ENCODE measurements at regions not wholly inside any gene's neighbourhood (a gene's known extent, or its start where the extent isn't known, plus 50 kb on each side); places are given as distances from the start of the nearest gene placed in this dataset.

GRCh38 chr5:135248801-135249231 is 150.2 kb downstream of the MACROH2A1 start:
- DNase-seq (ENCODE audit: low read depth in 2 of 2), result no peak

DNA sequence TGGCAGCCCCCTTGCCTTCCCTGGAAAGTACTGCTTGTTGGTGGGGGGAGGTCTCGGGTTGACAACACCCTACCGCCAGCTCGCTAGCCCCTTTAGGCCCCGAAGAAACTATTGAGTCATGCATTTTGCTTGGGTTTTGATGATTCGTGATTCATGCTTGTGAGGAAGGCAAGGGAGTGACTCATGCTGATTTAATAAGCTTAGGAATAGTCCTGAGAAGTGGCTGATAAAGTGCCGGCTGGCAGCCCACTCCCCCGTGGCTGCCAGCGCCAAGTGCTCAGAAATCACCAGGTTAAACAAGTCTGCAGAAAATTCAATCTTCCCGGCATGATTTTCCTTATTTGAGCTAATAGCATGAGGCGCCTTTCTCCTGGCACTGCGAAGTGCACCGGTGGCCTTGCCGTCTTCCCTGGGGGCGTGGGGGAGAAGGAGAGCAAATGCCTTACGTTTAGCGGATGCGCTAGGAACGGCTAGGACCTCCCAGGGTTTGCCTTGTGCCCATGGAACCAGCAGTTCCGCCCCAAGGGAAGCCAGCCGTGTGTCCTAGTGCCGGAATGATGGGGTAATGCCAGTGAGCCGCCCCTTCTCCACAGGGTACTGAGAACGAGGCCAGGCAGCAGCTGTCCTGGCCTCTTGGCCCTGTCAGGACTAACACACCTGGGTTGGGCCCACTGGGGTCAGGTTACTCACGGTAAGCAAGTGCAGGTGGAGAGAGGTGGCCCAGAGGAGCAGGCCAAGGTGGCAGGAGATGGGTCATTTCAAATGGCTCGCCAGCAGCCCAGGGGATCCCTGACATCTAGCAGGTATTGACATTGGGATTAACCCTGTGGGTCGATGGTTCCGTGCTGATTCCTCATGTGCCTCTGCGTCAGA is 151.9 kb downstream of the MACROH2A1 start:
- DNase-seq (ENCODE audit: low read depth in 2 of 2), result peak; percentile 74 to 76

DNA sequence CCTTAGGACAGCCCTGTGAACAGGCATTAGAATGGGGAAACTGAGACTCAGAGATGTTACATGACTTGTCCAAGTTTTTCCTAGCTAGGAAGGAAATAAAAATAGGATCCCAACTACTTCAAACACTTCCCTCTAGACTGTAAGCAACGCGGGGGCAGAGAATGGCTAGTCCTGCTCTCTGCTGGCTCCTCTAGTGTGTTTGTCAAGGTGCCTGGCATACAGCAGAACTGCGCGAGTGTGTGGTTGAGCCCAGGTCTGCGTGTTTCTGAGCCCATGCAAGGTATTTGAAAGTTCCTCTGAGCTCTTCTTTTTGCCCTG is 152.5 kb downstream of the MACROH2A1 start:
- no peak for DNase-seq (ENCODE audit: low read depth in 2 of 2)

- DNase-seq (ENCODE audit: low read depth in 2 of 2), result no peak
Measured at GRCh38 chr5:135245521-135246499, 153.2 kb downstream of the MACROH2A1 start.

- no peak for DNase-seq (ENCODE audit: low read depth in 2 of 2)
Measured at GRCh38 chr5:135244620-135245021, 154.4 kb downstream of the MACROH2A1 start.

DNA sequence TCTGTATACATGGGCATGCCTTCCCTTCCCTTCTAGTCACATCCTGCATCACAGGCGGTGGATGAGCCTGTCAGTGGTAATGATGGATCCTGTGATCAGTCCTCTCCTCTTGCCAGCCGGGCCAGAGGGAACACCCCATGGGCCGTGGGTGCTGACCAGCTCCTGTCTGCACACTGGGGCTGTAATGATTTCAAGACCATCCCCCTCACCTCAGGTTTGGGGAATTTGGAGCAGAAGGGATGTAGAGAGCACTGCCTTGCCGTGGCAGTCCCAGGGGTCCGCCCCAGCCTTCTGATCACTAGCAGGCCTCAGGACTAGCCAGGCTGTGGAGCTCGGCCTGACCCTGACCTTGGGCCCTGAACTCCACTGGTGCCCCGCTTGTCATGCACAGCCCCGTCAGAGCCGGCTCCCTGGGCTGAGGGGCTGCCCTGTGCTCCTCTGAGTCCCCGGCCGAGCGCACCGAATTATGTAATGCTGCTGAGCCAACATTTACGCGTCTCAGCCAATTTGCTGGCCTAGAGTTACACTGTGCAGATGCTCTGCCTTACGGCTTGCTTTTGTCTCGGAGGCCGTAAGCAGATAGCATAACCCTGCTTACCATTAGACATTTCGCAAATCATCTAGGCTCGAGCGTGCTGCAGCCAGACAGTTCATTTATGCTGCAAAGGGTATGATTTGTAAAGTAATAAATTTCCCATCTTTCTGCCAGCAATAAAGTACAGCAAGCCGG is 155.3 kb downstream of the MACROH2A1 start:
- DNase-seq (ENCODE audit: low read depth in 2 of 2), result no peak

DNA sequence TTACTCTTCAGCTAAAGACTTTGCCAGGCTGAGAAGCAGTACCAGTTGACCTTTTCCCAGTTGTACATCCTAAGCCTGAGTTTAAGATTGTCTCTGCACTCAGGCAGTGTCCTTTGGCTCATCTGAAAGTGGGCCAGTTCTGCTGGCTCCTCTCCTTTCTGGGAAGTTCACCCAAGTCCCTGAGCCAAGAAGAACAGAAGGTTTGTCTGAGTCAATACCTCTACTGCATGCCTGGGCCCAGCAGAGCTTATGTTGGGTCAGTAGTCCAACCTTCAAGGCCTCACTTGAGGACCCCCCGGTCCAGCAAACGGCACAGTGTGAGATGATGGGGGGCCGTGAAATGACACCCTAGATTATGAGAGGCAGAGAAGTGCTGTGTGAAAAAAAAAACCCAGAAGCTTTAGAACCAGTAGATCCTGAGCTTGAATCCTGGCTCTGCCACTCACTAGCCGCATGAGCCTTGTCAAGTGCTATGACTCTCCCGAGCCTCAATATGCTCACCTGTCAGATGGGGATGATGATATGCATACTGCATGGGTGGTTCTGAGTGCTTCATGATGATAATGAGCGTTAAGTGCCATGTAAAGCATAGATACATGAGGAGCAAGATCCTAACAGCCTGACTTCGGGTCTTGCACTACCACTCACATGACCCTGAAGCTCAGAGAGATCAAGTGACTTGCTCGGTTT is 156.0 kb downstream of the MACROH2A1 start:
- no peak for DNase-seq (ENCODE audit: low read depth in 2 of 2)

DNA sequence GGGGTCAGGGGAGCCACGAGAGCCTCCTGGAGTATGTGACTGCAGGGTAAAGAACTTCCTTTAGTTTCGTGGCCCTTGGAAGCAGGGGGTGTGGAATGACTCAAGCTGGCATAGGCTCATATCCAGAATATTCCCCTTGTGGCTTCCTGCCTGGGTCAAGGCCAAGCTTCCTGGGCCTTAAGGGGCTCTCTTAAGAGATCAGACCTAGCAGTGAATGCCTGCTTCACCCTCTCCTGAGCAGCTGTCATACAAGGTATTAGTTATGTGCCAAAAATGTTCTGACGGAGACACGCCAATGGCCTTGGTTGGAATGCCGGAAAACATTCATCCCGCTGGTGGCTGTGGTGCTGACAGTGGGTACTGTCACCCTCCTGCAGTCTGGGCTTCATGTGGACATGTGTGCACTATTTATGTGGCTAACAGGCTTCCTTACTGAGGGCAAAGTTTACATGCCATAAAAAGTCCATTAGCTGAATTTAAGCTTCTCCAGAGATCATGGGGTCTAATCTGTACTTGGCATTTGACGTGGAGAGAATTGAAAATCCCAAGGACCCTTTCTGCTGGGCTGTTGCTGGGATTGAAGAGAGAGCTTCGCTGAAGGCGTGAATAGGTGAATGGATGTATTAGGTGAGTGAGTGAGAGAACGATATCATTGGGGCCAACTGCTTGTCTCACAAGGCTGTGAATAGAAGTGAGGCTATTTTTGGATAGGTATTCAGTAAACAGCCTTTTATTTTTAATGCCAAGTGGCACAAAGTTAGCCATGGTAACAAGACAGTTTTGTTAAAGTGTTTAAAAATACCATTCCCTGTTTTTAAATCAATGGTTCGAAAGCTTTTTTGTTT is 156.8 kb downstream of the MACROH2A1 start:
- DNase-seq (ENCODE audit: low read depth in 2 of 2), result peak; percentile 49 to 54

GRCh38 chr5:135241536-135241935 is 157.5 kb downstream of the MACROH2A1 start:
- no peak for DNase-seq (ENCODE audit: low read depth in 2 of 2)

DNA sequence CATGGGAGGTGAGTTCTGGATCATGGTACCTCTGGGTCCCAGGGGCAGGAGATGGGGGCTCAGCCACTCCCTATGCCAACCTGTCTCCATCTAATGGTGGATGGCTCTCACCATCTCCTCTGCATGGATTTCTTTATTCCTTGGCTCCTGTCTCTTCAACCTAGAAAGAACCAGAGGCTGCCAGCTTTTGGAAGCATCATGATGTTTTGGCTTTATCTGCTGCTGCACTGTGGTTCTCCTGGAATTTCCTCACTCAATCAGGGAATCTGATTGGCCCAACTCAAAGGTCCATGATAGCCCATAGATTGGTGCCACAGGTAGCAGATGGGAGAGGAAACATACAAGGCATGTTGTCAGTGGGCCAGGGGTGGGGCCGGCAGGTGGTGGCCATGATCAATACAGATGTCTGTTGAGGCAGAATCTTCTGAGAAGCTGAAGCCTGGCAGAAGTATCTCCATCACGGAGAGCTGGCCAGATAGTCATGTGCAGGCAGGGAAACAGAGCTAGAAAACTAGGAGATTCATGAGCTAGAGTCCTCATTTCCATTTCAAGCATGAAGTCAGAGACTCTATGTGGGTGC is 158.2 kb downstream of the MACROH2A1 start:
- no peak for DNase-seq (ENCODE audit: low read depth in 2 of 2)

DNA sequence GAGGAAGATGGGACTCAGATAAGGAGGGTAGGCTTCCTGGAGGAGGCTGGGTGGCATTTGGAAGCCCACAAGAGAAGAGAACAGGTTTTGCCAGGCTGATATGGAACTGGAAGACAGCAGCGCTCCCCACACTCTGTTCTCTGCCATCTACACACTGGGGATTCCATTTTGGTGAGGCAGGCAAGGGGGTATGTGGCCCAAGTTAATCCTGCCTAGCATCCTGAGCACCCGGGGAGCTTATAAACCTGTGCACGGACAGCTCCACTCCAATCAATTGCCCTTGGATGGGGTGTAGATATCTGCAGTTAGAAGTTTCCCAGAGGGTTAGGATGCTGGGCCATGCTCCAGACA is 158.8 kb downstream of the MACROH2A1 start:
- DNase-seq (ENCODE audit: low read depth in 2 of 2), result no peak

DNA sequence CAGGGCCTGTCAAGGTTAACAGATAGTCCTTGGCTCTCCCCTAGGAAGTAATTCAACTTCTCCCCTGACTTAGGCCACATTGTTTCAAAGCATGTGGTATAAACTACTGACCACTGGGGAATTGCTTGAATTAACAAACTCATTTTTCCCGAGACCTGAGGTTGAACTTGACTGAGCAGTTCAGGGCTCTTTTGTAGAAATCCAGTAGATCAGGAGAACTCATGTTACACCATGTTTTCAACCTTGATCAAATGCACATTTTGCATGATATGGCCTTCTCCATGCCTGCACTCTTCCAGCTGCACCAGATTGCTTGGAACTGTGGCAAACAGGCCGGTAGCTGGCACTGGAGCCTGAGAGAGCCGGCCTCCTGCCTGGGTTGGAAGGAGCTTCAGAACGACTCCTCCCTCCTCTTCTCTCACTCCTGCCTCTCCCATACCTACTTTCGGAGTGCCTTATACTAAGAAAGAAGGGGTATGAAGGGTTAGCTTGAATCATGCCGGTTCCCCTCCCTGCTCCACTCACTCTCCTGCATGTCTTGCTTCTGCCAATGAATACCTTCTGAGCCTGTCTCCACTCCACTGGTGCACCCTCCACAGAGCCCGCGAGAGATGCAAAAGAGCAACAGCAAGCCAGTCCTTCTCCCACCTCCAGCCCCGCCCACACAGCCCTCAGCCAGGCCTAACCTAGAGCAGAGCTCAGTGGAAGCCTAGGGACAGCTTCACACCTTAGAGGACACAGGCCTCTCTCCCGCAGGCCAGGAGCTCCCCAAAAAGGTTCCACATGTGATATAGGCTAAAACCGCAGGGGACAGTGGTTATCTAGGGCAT is 159.4 kb downstream of the MACROH2A1 start:
- no peak for DNase-seq (ENCODE audit: low read depth in 2 of 2)

DNA sequence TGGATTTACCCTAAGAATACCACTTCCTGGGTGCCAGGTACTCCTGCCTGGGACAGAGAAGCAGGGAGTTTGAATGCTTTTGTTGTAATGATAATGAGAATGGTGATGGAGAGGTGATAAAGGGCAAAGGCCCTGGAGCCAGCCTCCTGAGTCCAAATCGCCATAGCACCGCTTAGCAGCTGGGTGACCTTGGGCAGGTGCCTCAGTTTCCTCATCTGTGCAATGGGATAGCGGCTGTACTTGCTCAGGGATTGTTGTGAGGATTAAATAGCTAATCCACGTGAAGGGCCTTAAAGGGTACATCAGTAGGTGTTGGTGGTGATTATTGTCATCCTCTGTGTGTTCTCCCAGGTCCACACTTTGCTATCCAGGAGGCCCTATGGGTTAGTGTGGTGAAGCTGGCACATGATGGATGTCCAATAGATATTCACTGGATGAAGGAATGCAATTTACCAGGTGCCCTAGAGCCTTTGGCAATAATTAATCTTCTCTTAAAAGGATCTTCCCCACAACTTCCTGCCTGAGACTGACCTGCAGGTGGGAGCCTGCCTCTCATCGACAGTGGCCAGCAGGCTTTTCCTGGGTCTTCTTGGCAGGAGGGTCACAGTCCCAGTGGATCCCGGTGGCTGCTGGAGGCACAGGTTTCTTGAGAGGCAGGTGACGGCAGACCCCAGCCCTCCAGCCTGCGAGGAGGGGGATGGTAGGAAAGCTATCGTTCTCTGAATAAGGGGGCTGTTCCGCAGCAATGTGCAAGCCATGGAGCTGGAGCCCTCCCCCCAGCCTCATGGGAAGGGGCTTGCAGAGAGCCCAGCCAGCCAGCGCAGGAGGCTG is 160.2 kb downstream of the MACROH2A1 start:
- DNase-seq (ENCODE audit: low read depth in 2 of 2), result no peak

DNA sequence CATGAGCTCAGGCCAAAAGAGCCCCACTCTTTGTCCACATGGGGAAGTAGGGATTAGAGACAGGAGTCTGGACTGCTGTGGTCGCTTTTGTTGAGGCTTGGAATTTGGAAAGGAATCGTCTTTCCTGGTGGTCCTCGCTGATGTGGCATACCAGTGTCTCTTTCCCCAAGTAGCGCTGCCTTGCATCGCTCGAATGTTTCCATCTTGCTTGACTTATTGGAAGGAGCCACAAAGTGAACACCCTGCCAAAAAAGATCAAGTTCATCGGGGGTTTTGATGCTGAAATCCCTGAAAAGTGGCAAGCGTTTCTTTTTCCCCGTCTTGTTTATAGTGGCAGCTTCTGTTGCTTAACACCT is 161.3 kb downstream of the MACROH2A1 start:
- no peak for DNase-seq (ENCODE audit: low read depth in 2 of 2)

DNA sequence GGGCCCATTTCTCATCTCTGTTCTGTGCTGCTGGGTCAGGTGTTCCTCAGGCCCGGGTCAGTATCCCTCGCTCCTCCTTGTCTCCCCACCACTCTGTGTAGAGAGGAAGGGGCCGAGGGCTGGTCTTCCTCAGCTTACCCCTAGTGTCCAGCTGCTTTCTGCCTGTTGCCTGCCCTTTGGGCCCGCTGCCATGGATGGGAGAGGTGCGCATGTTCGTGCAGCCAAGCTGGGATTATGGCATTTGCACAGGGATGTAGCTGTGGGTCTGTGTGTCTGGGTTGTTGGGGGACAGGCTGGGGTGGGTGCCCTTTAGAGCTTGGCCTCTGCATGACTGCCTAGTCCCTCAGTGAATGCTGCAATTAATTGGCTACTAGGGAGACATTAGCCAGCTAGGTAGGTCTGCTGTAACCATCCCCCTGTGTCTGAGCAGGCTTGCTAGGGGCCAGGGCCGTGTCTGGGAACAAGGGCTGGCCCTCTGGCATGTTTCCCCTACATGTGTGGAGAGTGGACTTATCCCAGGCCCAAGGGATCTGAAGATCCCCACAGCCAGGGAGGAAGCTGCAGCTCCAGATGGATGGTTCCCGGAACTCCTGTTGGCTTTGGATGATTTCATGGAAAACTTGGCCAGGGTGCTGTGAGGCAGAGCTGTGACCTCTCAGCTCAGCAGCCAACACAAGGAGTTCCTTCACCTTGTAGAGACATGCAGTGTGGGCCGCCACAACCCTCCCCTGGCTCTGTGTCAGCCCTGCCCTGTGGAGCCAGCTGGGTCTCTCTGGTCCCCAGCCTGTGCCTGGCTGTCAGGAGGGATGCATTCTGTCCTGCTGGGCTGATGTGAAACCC is 161.9 kb downstream of the MACROH2A1 start:
- no peak for DNase-seq (ENCODE audit: low read depth in 2 of 2)

DNA sequence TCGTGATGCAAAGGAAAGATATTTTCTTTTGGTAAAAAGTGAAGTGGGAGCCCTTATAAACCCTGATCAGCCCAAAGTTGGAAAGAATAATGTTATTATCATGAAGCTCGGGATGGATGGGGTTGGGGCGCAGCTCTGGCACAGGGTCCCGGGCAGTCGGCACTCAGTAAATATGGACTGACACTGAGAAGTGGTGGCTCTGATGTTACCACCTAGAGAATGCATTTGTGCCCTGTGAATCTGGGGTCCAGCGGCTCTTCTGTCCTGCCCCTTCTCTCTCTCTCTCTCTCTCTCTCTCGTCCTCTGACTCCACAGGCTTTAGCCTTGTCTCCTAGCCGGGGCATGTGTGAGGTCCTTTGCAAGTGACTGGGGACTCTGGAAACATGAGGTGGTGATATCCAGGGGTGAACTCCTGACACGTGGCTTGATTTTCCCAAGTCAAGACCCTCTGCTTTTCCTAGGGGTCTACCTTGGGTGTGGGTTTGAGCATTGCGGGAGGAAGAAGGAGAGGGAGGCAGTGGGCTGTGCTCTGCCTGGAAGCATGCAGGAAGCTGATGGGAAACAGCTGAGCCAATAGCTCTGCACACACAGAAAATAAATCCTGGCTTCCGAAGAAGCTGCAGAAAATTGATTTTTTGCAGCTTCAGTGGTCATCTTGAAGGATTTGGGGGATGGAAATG is 162.7 kb downstream of the MACROH2A1 start:
- no peak for DNase-seq (ENCODE audit: low read depth in 2 of 2)
